ENCODE measurements at regions not wholly inside any gene's neighbourhood (a gene's known extent, or its start where the extent isn't known, plus 50 kb on each side); places are given as distances from the start of the nearest gene placed in this dataset.

DNA sequence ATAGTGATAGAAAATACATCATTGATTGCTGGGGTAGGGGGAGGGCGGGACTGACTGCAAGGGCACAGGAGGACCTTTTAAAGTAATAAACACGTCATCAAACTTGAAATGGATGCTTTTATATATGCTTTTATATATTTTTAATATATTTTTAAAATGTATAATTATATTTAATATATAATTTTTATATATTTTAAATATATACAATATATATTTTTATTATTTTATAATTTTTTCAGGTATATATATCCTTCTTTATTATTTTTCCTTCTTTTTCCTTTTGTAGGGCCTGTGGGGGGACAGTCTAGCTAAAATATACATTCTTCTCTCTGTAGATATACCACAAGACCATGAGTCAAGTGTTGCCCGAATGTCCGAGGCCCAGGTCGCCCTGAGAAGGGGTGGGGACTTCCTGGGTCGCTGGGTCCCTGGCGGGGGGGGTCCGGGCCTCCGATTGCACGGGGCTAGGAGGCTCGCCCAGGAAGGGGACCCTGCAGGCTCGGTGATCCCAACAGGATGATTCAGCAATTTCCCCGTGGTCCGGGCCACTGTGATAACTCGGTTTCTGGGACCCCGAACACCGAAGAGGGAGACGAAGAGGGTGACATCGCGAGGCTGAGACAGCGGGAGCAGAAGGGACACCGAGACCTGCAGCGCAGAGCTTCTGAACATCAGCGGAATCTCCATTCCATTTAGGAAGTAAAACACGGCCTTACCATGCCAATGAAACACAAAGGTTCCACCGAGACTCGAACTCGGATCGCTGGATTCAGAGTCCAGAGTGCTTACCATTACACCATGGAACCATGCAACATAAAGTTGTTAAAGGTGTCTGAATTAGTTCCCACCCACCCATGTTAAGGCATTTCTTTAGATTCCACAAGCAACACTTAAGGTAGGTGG lies 112.5 kb upstream of the NBPF11 start (continued):
- TF ChIP-seq HNRNPL (IDR thresholded peaks at IDR 0.05; ENCODE audit: low read depth, low read length) (no peak), ZNF311 (CRISPR knock-in tag; IDR thresholded peaks at IDR 0.05) (no peak), SMARCA4 (IDR thresholded peaks at IDR 0.05) (peak; percentile 65; the same call in 1 of the 2 replicates), MCM2 (IDR thresholded peaks at IDR 0.05; ENCODE audit: low read depth) (no peak), NONO (IDR thresholded peaks at IDR 0.05; ENCODE audit: low read depth in 2 of 2, low read length in 1 of 2) (no peak), CAMTA2 (CRISPR knock-in tag; conservative IDR thresholded peaks at IDR 0.05) (no peak), NRF1 (conservative IDR thresholded peaks at IDR 0.05 in 1 of 2, IDR thresholded peaks at IDR 0.05 in 1 of 2) (peak; percentile 62 to 70), KLF1 (tag; IDR thresholded peaks at IDR 0.05) (no peak), MCM5 (IDR thresholded peaks at IDR 0.05; ENCODE audit: low read depth) (no peak), POLR2B (IDR thresholded peaks at IDR 0.05; ENCODE audit: low read depth, partially characterized antibody) (no peak), CBX3 (IDR thresholded peaks at IDR 0.05; ENCODE audit: borderline replicate concordance in 1 of 2, low read length in 2 of 2) (peak in 1 of 2 experiments; percentile 73; a peak in 1 of 3 replicates), TEAD4 (IDR thresholded peaks at IDR 0.05; ENCODE audit: low read length) (peak; percentile 77), TEAD4 (CRISPR knock-in tag; IDR thresholded peaks at IDR 0.05; ENCODE audit: borderline replicate concordance) (no peak), LCOR (CRISPR knock-in tag; IDR thresholded peaks at IDR 0.05) (0 out of 2 replicates have a peak, but pooled peaks have one; percentile 31), TAF9B (IDR thresholded peaks at IDR 0.05; ENCODE audit: partially characterized antibody) (no peak), ARID1B (IDR thresholded peaks at IDR 0.05) (peak; percentile 78), NR2C2 (CRISPR knock-in tag; IDR thresholded peaks at IDR 0.05) (no peak), NR2C2 (tag; IDR thresholded peaks at IDR 0.05) (no peak)
- TF ChIP-seq, protein P1, sequence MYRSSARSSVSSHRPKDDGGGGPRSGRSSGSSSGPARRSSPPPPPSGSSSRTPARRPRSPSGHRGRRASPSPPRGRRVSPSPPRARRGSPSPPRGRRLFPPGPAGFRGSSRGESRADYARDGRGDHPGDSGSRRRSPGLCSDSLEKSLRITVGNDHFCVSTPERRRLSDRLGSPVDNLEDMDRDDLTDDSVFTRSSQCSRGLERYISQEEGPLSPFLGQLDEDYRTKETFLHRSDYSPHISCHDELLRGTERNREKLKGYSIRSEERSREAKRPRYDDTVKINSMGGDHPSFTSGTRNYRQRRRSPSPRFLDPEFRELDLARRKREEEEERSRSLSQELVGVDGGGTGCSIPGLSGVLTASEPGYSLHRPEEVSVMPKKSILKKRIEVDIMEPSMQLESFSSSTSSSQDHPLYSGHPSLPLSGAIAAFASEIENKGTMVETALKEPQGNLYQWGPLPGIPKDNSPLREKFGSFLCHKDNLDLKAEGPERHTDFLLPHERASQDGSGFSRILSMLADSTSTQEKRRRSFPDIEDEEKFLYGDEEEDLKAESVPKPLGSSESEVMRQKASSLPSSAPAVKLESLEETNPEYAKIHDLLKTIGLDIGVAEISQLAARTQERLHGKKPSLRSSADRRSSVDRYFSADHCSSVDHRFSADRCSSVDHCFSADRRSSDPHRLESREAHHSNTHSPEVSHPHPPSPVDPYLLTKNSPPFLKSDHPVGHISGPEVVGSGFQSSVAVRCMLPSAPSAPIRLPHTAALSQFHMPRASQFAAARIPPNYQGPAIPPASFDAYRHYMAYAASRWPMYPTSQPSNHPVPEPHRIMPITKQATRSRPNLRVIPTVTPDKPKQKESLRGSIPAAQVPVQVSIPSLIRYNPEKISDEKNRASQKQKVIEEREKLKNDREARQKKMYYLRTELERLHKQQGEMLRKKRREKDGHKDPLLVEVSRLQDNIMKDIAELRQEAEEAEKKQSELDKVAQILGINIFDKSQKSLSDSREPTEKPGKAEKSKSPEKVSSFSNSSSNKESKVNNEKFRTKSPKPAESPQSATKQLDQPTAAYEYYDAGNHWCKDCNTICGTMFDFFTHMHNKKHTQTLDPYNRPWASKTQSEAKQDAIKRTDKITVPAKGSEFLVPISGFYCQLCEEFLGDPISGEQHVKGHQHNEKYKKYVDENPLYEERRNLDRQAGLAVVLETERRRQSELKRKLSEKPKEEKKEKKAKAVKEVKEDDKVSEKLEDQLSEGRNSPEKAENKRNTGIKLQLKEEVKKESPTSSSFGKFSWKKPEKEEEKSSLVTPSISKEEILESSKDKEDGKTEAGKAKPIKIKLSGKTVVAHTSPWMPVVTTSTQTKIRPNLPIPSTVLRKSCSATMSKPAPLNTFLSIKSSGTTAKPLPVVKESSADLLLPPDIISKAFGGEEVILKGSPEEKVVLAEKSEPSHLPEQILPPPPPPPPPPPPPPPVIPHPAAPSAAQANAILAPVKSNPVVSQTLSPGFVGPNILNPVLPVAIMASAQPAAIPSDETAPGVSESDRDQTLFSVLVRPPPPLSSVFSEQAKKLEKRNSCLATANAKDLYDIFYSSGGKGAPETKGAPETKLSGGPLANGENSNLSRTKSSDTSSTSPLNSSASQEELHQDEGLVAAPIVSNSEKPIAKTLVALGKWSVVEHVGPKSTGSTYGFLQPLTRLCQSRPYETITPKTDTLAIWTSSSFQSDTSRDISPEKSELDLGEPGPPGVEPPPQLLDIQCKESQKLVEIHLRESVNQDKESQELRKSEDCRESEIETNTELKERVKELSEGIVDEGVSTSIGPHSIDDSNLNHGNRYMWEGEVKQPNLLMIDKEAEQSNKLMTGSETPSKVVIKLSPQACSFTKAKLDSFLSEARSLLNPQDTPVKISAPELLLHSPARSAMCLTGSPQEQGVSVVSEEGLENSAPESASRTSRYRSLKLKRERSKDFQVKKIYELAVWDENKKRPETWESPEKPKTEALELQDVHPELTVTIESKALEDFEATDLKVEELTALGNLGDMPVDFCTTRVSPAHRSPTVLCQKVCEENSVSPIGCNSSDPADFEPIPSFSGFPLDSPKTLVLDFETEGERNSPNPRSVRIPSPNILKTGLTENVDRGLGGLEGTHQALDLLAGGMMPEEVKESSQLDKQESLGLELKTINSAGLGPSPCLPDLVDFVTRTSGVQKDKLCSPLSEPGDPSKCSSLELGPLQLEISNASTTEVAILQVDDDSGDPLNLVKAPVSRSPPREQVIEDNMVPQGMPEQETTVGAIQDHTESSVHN (IDR thresholded peaks at IDR 0.05; ENCODE audit: borderline replicate concordance in 1 of 2, low read depth in 1 of 2) = no peak
- TF ChIP-seq, protein P2, sequence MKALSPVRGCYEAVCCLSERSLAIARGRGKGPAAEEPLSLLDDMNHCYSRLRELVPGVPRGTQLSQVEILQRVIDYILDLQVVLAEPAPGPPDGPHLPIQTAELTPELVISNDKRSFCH (CRISPR knock-in tag; IDR thresholded peaks at IDR 0.05) = no peak
- TF ChIP-seq, protein P2 (tag; IDR thresholded peaks at IDR 0.05) = 0 out of 2 replicates have a peak, but pooled peaks have one; percentile 43

Data from K562 (cell line).